HG03432 (cell line): ENCODE measurements at regions not wholly inside any gene's neighbourhood (a gene's known extent, or its start where the extent isn't known, plus 50 kb on each side); places are given as distances from the start of the nearest gene placed in this dataset.
"Not testable (repeated sequence)": the region's sequence is repeated elsewhere in the genome, so short reads cannot be mapped to it uniquely, and the experiment has no call there.

Source experiments
- ATAC-seq: cut with Tn5 transposase; IDR thresholded peaks from one replicate; pipeline ENCODE4 v1.9.1; 2021; ENCODE audit warnings: mild to moderate bottlenecking, moderate library complexity; ENCODE audit not compliant: unreplicated experiment

- ATAC-seq: no peak
Measured at GRCh38 chr11:98056945-98057344, 963.8 kb upstream of the CNTN5 start.

GRCh38 chr11:98059488-98059887 lies 961.3 kb upstream of the CNTN5 start:
- ATAC-seq: no peak

- no peak for ATAC-seq
Measured at GRCh38 chr11:98060759-98061158, 960.0 kb upstream of the CNTN5 start.

GRCh38 chr11:98061858-98062257 lies 958.9 kb upstream of the CNTN5 start:
- no peak for ATAC-seq

GRCh38 chr11:98062714-98063113 lies 958.0 kb upstream of the CNTN5 start:
- no peak for ATAC-seq

GRCh38 chr11:98068251-98068650 lies 952.5 kb upstream of the CNTN5 start:
- no peak for ATAC-seq

- ATAC-seq: not testable (repeated sequence)
Measured at GRCh38 chr11:98069147-98069546, 951.6 kb upstream of the CNTN5 start.

GRCh38 chr11:98069861-98070260 lies 950.9 kb upstream of the CNTN5 start:
- no peak for ATAC-seq

GRCh38 chr11:98090861-98091505 lies 929.8 kb upstream of the CNTN5 start:
- ATAC-seq: no peak

GRCh38 chr11:98099371-98099770 lies 921.4 kb upstream of the CNTN5 start:
- no peak for ATAC-seq

GRCh38 chr11:98100689-98101088 lies 920.1 kb upstream of the CNTN5 start:
- no peak for ATAC-seq

- ATAC-seq: no peak
Measured at GRCh38 chr11:98101329-98101728, 919.4 kb upstream of the CNTN5 start.

- ATAC-seq: no peak
Measured at GRCh38 chr11:98104249-98104648, 916.5 kb upstream of the CNTN5 start.

- no peak for ATAC-seq
Measured at GRCh38 chr11:98107736-98108135, 913.0 kb upstream of the CNTN5 start.

GRCh38 chr11:98110030-98110429 lies 910.7 kb upstream of the CNTN5 start:
- no peak for ATAC-seq

- no peak for ATAC-seq
Measured at GRCh38 chr11:98115873-98116272, 904.9 kb upstream of the CNTN5 start.

- ATAC-seq: no peak
Measured at GRCh38 chr11:98130117-98130625, 890.6 kb upstream of the CNTN5 start.

GRCh38 chr11:98136357-98136756 lies 884.4 kb upstream of the CNTN5 start:
- ATAC-seq: no peak

GRCh38 chr11:98137437-98137836 lies 883.3 kb upstream of the CNTN5 start:
- no peak for ATAC-seq

- no peak for ATAC-seq
Measured at GRCh38 chr11:98143661-98144060, 877.1 kb upstream of the CNTN5 start.

- ATAC-seq: no peak
Measured at GRCh38 chr11:98153752-98154151, 867.0 kb upstream of the CNTN5 start.

- no peak for ATAC-seq
Measured at GRCh38 chr11:98155696-98156095, 865.1 kb upstream of the CNTN5 start.

GRCh38 chr11:98177925-98178324 lies 842.8 kb upstream of the CNTN5 start:
- ATAC-seq: no peak
